ENCODE measurements at regions not wholly inside any gene's neighbourhood (a gene's known extent, or its start where the extent isn't known, plus 50 kb on each side); places are given as distances from the start of the nearest gene placed in this dataset.
"Not testable (repeated sequence)": the region's sequence is repeated elsewhere in the genome, so short reads cannot be mapped to it uniquely, and the experiment has no call there.

- H3K27ac ChIP-seq (ENCODE audit: low read depth in 1 of 2, low read length in 1 of 2): no peak overlapping the region
- H3K4me3 ChIP-seq (ENCODE audit: low read length in 2 of 2): no peak overlapping the region
- no peaks in the 10 kb centered on the region for H3K36me3 ChIP-seq (ENCODE audit: control insufficient read depth in 2 of 2, insufficient read depth in 2 of 2, low read length in 1 of 2)
- DNase-seq (ENCODE audit: low read depth in 6 of 9, low spot score in 9 of 9): no peak
- WGBS: 89% methylated on average over 3 of the region's 3 CpGs
- H3K27me3 ChIP-seq (ENCODE audit: control insufficient read depth in 2 of 2, insufficient read depth in 1 of 2, low read length in 1 of 2): no peaks in the 10 kb centered on the region
- no peaks in the 10 kb centered on the region for H3K9me3 ChIP-seq (ENCODE audit: control insufficient read depth in 2 of 2, insufficient read depth in 1 of 2, low read length in 1 of 2)
- H3K4me1 ChIP-seq (ENCODE audit: control insufficient read depth in 2 of 2, insufficient read depth in 2 of 2, low read length in 2 of 2): no peaks in the 10 kb centered on the region
Observed at GRCh38 chr1:29599826-29600225, 363.5 kb downstream of the PTPRU start.

GRCh38 chr1:29599071-29599470, 362.7 kb downstream of the PTPRU start:
- no peaks in the 10 kb centered on the region for H3K27me3 ChIP-seq (ENCODE audit: control insufficient read depth in 2 of 2, insufficient read depth in 1 of 2, low read length in 1 of 2)
- no peak overlapping the region for H3K4me3 ChIP-seq (ENCODE audit: low read length in 2 of 2)
- H3K36me3 ChIP-seq (ENCODE audit: control insufficient read depth in 2 of 2, insufficient read depth in 2 of 2, low read length in 1 of 2): no peaks in the 10 kb centered on the region
- no peaks in the 10 kb centered on the region for H3K4me1 ChIP-seq (ENCODE audit: control insufficient read depth in 2 of 2, insufficient read depth in 2 of 2, low read length in 2 of 2)
- no peak overlapping the region for H3K27ac ChIP-seq (ENCODE audit: low read depth in 1 of 2, low read length in 1 of 2)
- WGBS: 94% methylated on average over 5 of the region's 5 CpGs
- DNase-seq (ENCODE audit: low read depth in 6 of 9, low spot score in 9 of 9): no peak
- no peaks in the 10 kb centered on the region for H3K9me3 ChIP-seq (ENCODE audit: control insufficient read depth in 2 of 2, insufficient read depth in 1 of 2, low read length in 1 of 2)

GRCh38 chr1:29597861-29598260, 361.5 kb downstream of the PTPRU start:
- Histone ChIP-seq H3K27me3 (ENCODE audit: control insufficient read depth in 2 of 2, insufficient read depth in 1 of 2, low read length in 1 of 2) (no peaks in the 10 kb centered on the region), H3K9me3 (ENCODE audit: control insufficient read depth in 2 of 2, insufficient read depth in 1 of 2, low read length in 1 of 2) (no peaks in the 10 kb centered on the region), H3K4me3 (ENCODE audit: low read length in 2 of 2) (no peak overlapping the region), H3K36me3 (ENCODE audit: control insufficient read depth in 2 of 2, insufficient read depth in 2 of 2, low read length in 1 of 2) (no peaks in the 10 kb centered on the region), H3K4me1 (ENCODE audit: control insufficient read depth in 2 of 2, insufficient read depth in 2 of 2, low read length in 2 of 2) (no peaks in the 10 kb centered on the region), H3K27ac (ENCODE audit: low read depth in 1 of 2, low read length in 1 of 2) (no peak overlapping the region)
- DNase-seq (ENCODE audit: low read depth in 6 of 9, low spot score in 9 of 9): no peak
- 88% methylated on average over 5 of the region's 5 CpGs for WGBS

GRCh38 chr1:29593601-29594382, 357.5 kb downstream of the PTPRU start:
- no peaks in the 10 kb centered on the region for H3K9me3 ChIP-seq (ENCODE audit: control insufficient read depth in 2 of 2, insufficient read depth in 1 of 2, low read length in 1 of 2)
- H3K36me3 ChIP-seq (ENCODE audit: control insufficient read depth in 2 of 2, insufficient read depth in 2 of 2, low read length in 1 of 2): no peaks in the 10 kb centered on the region
- no peaks in the 10 kb centered on the region for H3K4me1 ChIP-seq (ENCODE audit: control insufficient read depth in 2 of 2, insufficient read depth in 2 of 2, low read length in 2 of 2)
- WGBS: 80% methylated on average over 4 of the region's 4 CpGs
- no peak for DNase-seq (ENCODE audit: low read depth in 6 of 9, low spot score in 9 of 9)
- H3K27ac ChIP-seq (ENCODE audit: low read depth in 1 of 2, low read length in 1 of 2): no peak overlapping the region
- H3K4me3 ChIP-seq (ENCODE audit: low read length in 2 of 2): no peak overlapping the region
- no peaks in the 10 kb centered on the region for H3K27me3 ChIP-seq (ENCODE audit: control insufficient read depth in 2 of 2, insufficient read depth in 1 of 2, low read length in 1 of 2)

- Histone ChIP-seq H3K4me3 (ENCODE audit: low read length in 2 of 2) (no peak overlapping the region), H3K4me1 (ENCODE audit: control insufficient read depth in 2 of 2, insufficient read depth in 2 of 2, low read length in 2 of 2) (no peaks in the 10 kb centered on the region), H3K27me3 (ENCODE audit: control insufficient read depth in 2 of 2, insufficient read depth in 1 of 2, low read length in 1 of 2) (no peaks in the 10 kb centered on the region), H3K9me3 (ENCODE audit: control insufficient read depth in 2 of 2, insufficient read depth in 1 of 2, low read length in 1 of 2) (no peaks in the 10 kb centered on the region), H3K27ac (ENCODE audit: low read depth in 1 of 2, low read length in 1 of 2) (no peak overlapping the region), H3K36me3 (ENCODE audit: control insufficient read depth in 2 of 2, insufficient read depth in 2 of 2, low read length in 1 of 2) (no peaks in the 10 kb centered on the region)
- DNase-seq (ENCODE audit: low read depth in 6 of 9, low spot score in 9 of 9): no peak
- 68% methylated on average over 5 of the region's 5 CpGs for WGBS
Observed at GRCh38 chr1:29592731-29593130, 356.4 kb downstream of the PTPRU start.

GRCh38 chr1:29592261-29592615, 355.9 kb downstream of the PTPRU start:
- Histone ChIP-seq H3K27ac (ENCODE audit: low read depth in 1 of 2, low read length in 1 of 2) (no peak overlapping the region), H3K4me1 (ENCODE audit: control insufficient read depth in 2 of 2, insufficient read depth in 2 of 2, low read length in 2 of 2) (no peaks in the 10 kb centered on the region), H3K4me3 (ENCODE audit: low read length in 2 of 2) (no peak overlapping the region), H3K9me3 (ENCODE audit: control insufficient read depth in 2 of 2, insufficient read depth in 1 of 2, low read length in 1 of 2) (no peaks in the 10 kb centered on the region), H3K27me3 (ENCODE audit: control insufficient read depth in 2 of 2, insufficient read depth in 1 of 2, low read length in 1 of 2) (no peaks in the 10 kb centered on the region), H3K36me3 (ENCODE audit: control insufficient read depth in 2 of 2, insufficient read depth in 2 of 2, low read length in 1 of 2) (no peaks in the 10 kb centered on the region)
- DNase-seq (ENCODE audit: low read depth in 6 of 9, low spot score in 9 of 9): no peak
- WGBS: 89% methylated on average over 6 of the region's 6 CpGs

GRCh38 chr1:29591601-29592260, 355.4 kb downstream of the PTPRU start:
- no peak overlapping the region for H3K27ac ChIP-seq (ENCODE audit: low read depth in 1 of 2, low read length in 1 of 2)
- no peaks in the 10 kb centered on the region for H3K9me3 ChIP-seq (ENCODE audit: control insufficient read depth in 2 of 2, insufficient read depth in 1 of 2, low read length in 1 of 2)
- H3K36me3 ChIP-seq (ENCODE audit: control insufficient read depth in 2 of 2, insufficient read depth in 2 of 2, low read length in 1 of 2): no peaks in the 10 kb centered on the region
- no peak for DNase-seq (ENCODE audit: low read depth in 6 of 9, low spot score in 9 of 9)
- WGBS: 89% methylated on average over 13 of the region's 13 CpGs
- no peaks in the 10 kb centered on the region for H3K4me1 ChIP-seq (ENCODE audit: control insufficient read depth in 2 of 2, insufficient read depth in 2 of 2, low read length in 2 of 2)
- H3K27me3 ChIP-seq (ENCODE audit: control insufficient read depth in 2 of 2, insufficient read depth in 1 of 2, low read length in 1 of 2): no peaks in the 10 kb centered on the region
- H3K4me3 ChIP-seq (ENCODE audit: low read length in 2 of 2): no peak overlapping the region

- Histone ChIP-seq H3K4me1 (ENCODE audit: control insufficient read depth in 2 of 2, insufficient read depth in 2 of 2, low read length in 2 of 2) (no peaks in the 10 kb centered on the region), H3K27ac (ENCODE audit: low read depth in 1 of 2, low read length in 1 of 2) (no peak overlapping the region), H3K9me3 (ENCODE audit: control insufficient read depth in 2 of 2, insufficient read depth in 1 of 2, low read length in 1 of 2) (no peaks in the 10 kb centered on the region), H3K27me3 (ENCODE audit: control insufficient read depth in 2 of 2, insufficient read depth in 1 of 2, low read length in 1 of 2) (no peaks in the 10 kb centered on the region), H3K4me3 (ENCODE audit: low read length in 2 of 2) (no peak overlapping the region), H3K36me3 (ENCODE audit: control insufficient read depth in 2 of 2, insufficient read depth in 2 of 2, low read length in 1 of 2) (no peaks in the 10 kb centered on the region)
- WGBS: 82% methylated on average over 10 of the region's 10 CpGs
- no peak for DNase-seq (ENCODE audit: low read depth in 6 of 9, low spot score in 9 of 9)
Observed at GRCh38 chr1:29590583-29591565, 354.6 kb downstream of the PTPRU start.

- not testable (repeated sequence) for H3K9me3 ChIP-seq (ENCODE audit: control insufficient read depth in 2 of 2, insufficient read depth in 1 of 2, low read length in 1 of 2); H3K27me3 ChIP-seq (ENCODE audit: control insufficient read depth in 2 of 2, insufficient read depth in 1 of 2, low read length in 1 of 2); H3K4me1 ChIP-seq (ENCODE audit: control insufficient read depth in 2 of 2, insufficient read depth in 2 of 2, low read length in 2 of 2); DNase-seq (ENCODE audit: low read depth in 6 of 9, low spot score in 9 of 9); H3K36me3 ChIP-seq (ENCODE audit: control insufficient read depth in 2 of 2, insufficient read depth in 2 of 2, low read length in 1 of 2); H3K4me3 ChIP-seq (ENCODE audit: low read length in 2 of 2); H3K27ac ChIP-seq (ENCODE audit: low read depth in 1 of 2, low read length in 1 of 2)
- WGBS: 94% methylated on average over 3 of the region's 3 CpGs
Observed at GRCh38 chr1:29589716-29590115, 353.4 kb downstream of the PTPRU start.
